Adrenal gland (tissue), 9 donors: ENCODE measurements at regions not wholly inside any gene's neighbourhood (a gene's known extent, or its start where the extent isn't known, plus 50 kb on each side); places are given as distances from the start of the nearest gene placed in this dataset.

ENCODE experiments used
- DNase-seq, 7 donors: peaks; one replicate each; pipeline ENCODE4 v3.0.0-alpha.2; 2019 to 2020
- H3K27ac ChIP-seq, 5 donors: fragments of 200-600 bp; sonication (generic) in 4 of 5; 1 replicate in 3 of 5; 2 replicates in 2 of 5; pipeline versions ENCODE4 v1.5.1 to v1.8.0; 2016 to 2020; ENCODE audit warnings: mild to moderate bottlenecking in 1 of 5
- H3K27me3 ChIP-seq: fragments of 200-600 bp; 2 replicates; pipeline ENCODE4 v1.8.0; 2021
- H3K36me3 ChIP-seq, 2 donors: fragments of 200-600 bp; replicated peaks in 1 of 2; 1 replicate in 1 of 2; 2 replicates in 1 of 2; pipeline versions ENCODE4 v1.5.1 to v1.8.0; 2018 to 2022
- H3K4me1 ChIP-seq, 2 donors: fragments of 200-600 bp; replicated peaks in 1 of 2; 1 replicate in 1 of 2; 2 replicates in 1 of 2; pipeline versions ENCODE4 v1.5.1 to v1.8.0; 2018 to 2021
- H3K4me3 ChIP-seq, 4 donors: fragments of 200-600 bp; sonication (generic) in 3 of 4; one replicate each; pipeline ENCODE4 v1.5.1; 2016 to 2018
- H3K9me3 ChIP-seq, 3 donors: fragments of 200-600 bp; sonication (generic) in 1 of 3; replicated peaks in 1 of 3; 1 replicate in 2 of 3; 2 replicates in 1 of 3; pipeline versions ENCODE4 v1.5.1 to v1.8.0; 2016 to 2021
- POLR2A ChIP-seq, 2 donors: fragments of 450-650 bp; IDR thresholded peaks; one replicate each; pipeline ENCODE4 v1.6.1; 2017; ENCODE audit warnings: antibody characterized with exemption in 2 of 2, mild to moderate bottlenecking in 2 of 2, moderate library complexity in 1 of 2
- WGBS, 4 donors: extraction: QIAGEN DNeasy Blood & Tissue Kit in 2 of 4; methylation state at CpG; one replicate each; pipeline versions ENCODE4 v1.1.5 to v1.1.7; 2013 to 2017; 5-methylcytosine and 5-hydroxymethylcytosine counted together
- intact Hi-C, 2 donors: fragments of 100-400 bp; cut with DNase I; formaldehyde crosslinking; loops; one replicate each; pipeline versions ENCODE4 v1.14.1 to v1.15.0; 2022 to 2023
- TF ChIP-seq, protein P1 (sequence below), 6 experiments: fragments of 450-650 bp in 4 of 6; fragments of 200-600 bp in 2 of 6; sonication (generic) in 1 of 6; IDR thresholded peaks; 1 replicate in 5 of 6; 2 replicates in 1 of 6; pipeline versions ENCODE4 v1.5.1 to v1.8.0; 2016 to 2021; ENCODE audit warnings: antibody characterized with exemption in 6 of 6, mild to moderate bottlenecking in 2 of 6, moderate library complexity in 1 of 6
- donor health status: healthy with polysubstance abuse.
- donor health status: Bipolar disorder and iron deficiency.
- donor health status: DM: yes; HTN: yes; CAD: no.
- donor health status: DM: no; HTN: no; CAD: no.
- donor health status: DM: no; HTN: no; CAD: no.

DNA sequence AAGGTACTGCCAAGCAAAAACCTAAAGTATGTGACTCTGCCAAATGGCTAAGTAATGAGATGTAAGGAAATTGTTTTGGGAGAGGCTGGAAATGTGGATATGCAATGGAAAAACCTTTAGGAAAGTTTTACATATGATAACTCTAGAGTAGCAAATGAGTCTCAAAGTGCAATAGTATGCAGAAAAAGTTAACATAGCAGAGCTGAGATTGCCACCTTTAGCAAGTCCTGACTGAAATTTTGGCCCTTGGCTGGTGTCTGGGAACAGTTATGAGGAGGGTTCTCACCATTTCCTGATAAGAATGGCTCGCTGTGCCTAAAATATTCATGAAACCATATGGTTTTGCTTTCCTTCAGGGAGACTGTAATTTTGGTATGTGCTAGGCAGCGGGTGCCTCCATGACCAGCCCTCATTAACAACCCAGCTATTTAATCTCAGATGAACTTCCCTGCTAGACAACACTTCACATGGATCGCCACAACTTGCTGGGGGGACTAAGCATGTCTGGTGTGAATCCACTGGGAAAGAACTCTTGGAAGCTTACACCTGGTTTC lies 72.3 kb upstream of the ERBB4 start:
- TF ChIP-seq POLR2A (IDR thresholded peaks at IDR 0.05) = no peak
- TF ChIP-seq, protein P1, sequence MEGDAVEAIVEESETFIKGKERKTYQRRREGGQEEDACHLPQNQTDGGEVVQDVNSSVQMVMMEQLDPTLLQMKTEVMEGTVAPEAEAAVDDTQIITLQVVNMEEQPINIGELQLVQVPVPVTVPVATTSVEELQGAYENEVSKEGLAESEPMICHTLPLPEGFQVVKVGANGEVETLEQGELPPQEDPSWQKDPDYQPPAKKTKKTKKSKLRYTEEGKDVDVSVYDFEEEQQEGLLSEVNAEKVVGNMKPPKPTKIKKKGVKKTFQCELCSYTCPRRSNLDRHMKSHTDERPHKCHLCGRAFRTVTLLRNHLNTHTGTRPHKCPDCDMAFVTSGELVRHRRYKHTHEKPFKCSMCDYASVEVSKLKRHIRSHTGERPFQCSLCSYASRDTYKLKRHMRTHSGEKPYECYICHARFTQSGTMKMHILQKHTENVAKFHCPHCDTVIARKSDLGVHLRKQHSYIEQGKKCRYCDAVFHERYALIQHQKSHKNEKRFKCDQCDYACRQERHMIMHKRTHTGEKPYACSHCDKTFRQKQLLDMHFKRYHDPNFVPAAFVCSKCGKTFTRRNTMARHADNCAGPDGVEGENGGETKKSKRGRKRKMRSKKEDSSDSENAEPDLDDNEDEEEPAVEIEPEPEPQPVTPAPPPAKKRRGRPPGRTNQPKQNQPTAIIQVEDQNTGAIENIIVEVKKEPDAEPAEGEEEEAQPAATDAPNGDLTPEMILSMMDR (IDR thresholded peaks at IDR 0.05) = no peak
- Histone ChIP-seq H3K9me3 (no peaks in the 10 kb centered on the region), H3K4me3 (no peak overlapping the region), H3K27me3 (no peaks in the 10 kb centered on the region), H3K4me1 (no peaks in the 10 kb centered on the region), H3K27ac (no peak overlapping the region), H3K36me3 (no peaks in the 10 kb centered on the region)
- no peak for DNase-seq
- intact Hi-C loops = no loop called here
- 64 to 77% (median 71%) methylated on average over 3 of the region's 3 CpGs for WGBS, 4 donors

DNA sequence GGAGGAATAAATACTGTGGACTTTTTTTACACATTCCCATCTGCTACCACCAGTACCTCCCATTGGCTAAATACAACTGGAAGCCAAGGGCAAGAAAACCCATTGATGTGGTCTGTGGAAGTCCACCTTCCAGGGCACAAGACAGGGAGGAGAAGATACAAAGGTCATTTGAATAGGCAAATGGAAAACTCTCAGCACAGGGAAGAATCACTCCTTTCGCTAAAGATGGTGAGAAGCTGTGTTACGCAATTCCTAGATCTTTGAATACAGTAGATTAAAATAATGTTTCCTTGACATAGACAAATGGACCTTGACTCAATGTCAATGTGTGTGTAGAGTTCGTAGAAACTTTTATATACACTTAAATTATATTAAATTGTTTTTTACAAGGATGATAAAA lies 70.9 kb upstream of the ERBB4 start:
- TF ChIP-seq, protein P1 (IDR thresholded peaks at IDR 0.05) = no peak
- no peak for TF ChIP-seq POLR2A (IDR thresholded peaks at IDR 0.05)
- H3K4me1 ChIP-seq = no peaks in the 10 kb centered on the region
- H3K27me3 ChIP-seq = peaks cover 2% of the 10 kb centered on the region
- no peaks in the 10 kb centered on the region for H3K9me3 ChIP-seq
- WGBS, 4 donors = 74 to 76% (median 74%) methylated on average over 3 of the region's 3 CpGs
- H3K27ac ChIP-seq = no peak overlapping the region
- no peak overlapping the region for H3K4me3 ChIP-seq
- intact Hi-C loops = no loop called here
- no peaks in the 10 kb centered on the region for H3K36me3 ChIP-seq
- DNase-seq = no peak

DNA sequence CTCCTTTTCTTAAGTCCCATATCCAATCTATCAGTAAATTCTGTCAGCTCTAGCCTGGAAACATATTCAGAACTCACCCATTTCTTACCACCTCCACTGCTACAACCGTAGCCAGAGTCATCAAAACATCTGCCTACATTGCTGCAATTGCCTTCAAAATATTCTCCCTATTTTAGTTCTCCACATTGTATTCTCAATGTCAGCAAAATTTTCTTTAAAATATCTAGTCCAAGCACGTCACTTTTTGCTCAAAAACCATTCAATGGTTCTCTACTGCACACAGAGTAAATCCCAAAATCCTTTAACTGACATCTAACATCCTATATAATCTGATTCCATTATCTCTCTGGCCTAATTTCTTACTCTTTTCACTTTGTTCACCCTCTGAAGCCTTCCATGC lies 68.5 kb upstream of the ERBB4 start:
- Histone ChIP-seq H3K4me1 (no peaks in the 10 kb centered on the region), H3K27me3 (peaks cover 5% of the 10 kb centered on the region), H3K4me3 (no peak overlapping the region), H3K9me3 (no peaks in the 10 kb centered on the region), H3K27ac (no peak overlapping the region), H3K36me3 (no peaks in the 10 kb centered on the region)
- 57 to 63% (median 61%) methylated on average over 2 of the region's 2 CpGs for WGBS, 4 donors
- no peak for DNase-seq
- intact Hi-C loops = no loop called here
- TF ChIP-seq POLR2A (IDR thresholded peaks at IDR 0.05) = no peak
- TF ChIP-seq, protein P1 (IDR thresholded peaks at IDR 0.05) = no peak

DNA sequence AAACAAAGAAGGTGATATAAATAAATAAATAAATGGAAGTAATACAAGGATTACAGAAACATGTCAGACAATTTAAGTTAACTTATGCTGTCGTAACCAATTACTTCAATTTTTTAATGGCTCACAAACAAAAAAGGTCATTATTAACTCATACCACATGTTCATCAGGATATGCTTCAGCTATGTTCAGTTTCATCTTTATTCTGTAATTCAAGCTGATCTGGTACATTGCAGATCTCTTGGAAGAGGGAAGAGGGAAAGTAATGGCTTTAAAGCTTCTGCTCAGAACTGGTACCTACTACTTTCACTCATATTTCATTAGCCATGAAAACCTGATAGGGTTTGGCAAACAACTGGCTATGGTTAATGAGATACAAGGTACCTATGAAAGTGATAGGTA lies 67.6 kb upstream of the ERBB4 start:
- H3K27ac ChIP-seq = no peak overlapping the region
- peaks cover 5% of the 10 kb centered on the region for H3K27me3 ChIP-seq
- no peaks in the 10 kb centered on the region for H3K9me3 ChIP-seq
- H3K4me1 ChIP-seq = no peaks in the 10 kb centered on the region
- no peak overlapping the region for H3K4me3 ChIP-seq
- no peaks in the 10 kb centered on the region for H3K36me3 ChIP-seq
- DNase-seq = no peak
- TF ChIP-seq POLR2A (IDR thresholded peaks at IDR 0.05) = no peak
- TF ChIP-seq, protein P1 (IDR thresholded peaks at IDR 0.05) = no peak
- WGBS, 4 donors = 80 to 93% (median 84%) methylated on average over 1 of the region's 1 CpG
- intact Hi-C loops = no loop called here
